ENCODE measurements at regions not wholly inside any gene's neighbourhood (a gene's known extent, or its start where the extent isn't known, plus 50 kb on each side); places are given as distances from the start of the nearest gene placed in this dataset.

DNA sequence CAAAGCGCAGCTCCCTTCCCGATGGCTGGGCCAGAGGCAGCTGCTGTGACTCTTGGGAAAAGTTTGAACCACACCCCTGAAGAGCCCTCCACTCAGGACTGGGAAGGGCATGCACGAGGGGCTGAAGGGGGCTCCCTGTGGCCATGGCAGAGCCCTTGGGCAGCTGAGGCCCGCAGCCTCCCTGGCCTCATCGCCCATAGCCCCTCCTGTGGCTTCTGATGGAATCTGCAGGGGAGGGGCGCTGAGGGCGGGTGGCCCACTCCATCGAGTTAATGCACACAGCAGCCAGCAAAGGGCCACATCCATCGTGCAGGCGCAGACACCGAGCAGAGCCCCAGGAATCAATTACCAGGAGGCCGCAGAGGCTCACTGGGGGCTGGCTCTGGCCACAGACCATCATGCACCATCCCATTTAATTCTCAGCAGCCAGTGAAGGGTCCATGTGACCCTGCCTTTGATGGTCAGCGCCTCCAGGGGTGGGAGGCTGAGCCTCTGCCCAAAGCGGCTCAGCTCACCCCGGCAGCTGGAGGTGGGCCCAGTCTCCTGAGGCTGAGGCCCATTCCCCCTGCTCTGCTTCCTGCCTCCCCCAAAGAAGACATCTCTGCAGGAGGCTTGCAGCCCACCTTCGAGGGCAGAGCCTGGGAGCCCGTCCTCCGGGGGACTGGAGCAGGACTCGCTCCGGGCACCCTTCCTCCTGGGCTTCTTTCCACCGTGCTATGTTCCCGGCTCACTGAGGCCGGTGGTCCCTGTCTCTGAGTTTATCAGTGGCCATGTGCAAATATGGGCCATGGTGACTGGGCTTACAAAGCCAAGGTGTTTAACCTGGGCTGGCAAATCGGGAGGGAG, 1410.2 kb downstream of the BRD1 start:
- TF ChIP-seq GATA3 (IDR thresholded peaks at IDR 0.05; ENCODE audit: low read depth, low read length) (no peak), GATA2 (IDR thresholded peaks at IDR 0.05; ENCODE audit: low read depth, low read length) (no peak)

DNA sequence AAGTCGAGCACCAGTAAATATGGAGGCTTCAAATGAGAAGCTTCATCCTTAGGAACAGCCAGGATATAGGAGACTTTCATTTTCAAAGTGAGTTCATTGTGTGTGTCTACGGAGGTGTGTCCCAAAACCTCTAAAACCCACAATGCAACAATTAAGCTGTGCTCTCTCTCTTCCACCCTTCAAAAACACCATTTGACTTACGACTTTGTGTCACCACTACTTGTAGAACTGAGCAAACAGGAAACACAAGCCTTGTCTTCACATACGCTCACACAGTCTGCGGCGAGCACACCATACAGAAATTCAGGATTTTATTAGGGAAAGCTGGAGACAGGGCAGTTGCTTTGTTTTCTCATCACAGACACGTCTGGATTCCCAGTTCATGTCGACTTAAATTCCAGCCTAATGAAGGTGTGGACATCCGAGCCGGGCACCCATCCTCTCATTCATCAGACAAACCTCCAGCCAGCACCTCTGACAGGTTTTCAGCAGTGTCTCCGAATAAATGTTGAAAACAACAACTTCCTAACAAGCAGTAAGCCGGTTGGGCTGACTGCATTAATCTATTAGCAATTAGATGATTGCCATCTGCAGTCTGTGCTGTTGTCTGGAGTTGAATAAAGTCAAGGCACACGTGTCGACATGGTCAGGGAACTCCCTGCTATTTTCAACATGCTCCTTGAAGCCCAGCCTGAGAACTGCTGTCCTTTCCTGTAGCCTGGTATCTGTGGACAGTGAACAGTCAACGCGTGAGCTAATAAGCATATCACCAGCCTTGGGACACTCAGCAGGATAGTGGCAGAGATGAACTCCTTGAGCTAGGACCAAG, 1411.1 kb downstream of the BRD1 start:
- TF ChIP-seq GATA2 (IDR thresholded peaks at IDR 0.05; ENCODE audit: low read depth, low read length) (no peak), GATA3 (IDR thresholded peaks at IDR 0.05; ENCODE audit: low read depth, low read length) (no peak)

DNA sequence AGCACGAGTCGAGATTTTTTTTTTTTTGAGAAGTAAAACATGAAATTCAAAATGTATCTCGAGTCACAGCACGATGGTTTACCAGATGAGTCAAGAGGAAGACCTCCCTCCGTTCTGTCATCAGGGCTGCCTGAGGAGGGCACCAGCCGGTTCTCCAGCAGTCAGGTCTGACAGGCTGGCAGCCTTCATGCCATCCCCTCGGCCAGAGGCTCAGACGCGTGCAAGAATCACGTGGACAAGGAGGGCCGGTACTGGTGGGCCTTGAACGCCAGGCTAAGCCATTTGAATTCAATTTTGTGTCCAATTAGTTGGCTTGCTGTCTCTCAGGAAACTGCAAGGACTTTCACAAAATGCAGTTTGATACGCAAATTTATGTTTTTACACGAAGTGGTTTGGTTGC, 1412.2 kb downstream of the BRD1 start:
- TF ChIP-seq GATA2 (IDR thresholded peaks at IDR 0.05; ENCODE audit: low read depth, low read length) = no peak
- no peak for TF ChIP-seq GATA3 (IDR thresholded peaks at IDR 0.05; ENCODE audit: low read depth, low read length)

DNA sequence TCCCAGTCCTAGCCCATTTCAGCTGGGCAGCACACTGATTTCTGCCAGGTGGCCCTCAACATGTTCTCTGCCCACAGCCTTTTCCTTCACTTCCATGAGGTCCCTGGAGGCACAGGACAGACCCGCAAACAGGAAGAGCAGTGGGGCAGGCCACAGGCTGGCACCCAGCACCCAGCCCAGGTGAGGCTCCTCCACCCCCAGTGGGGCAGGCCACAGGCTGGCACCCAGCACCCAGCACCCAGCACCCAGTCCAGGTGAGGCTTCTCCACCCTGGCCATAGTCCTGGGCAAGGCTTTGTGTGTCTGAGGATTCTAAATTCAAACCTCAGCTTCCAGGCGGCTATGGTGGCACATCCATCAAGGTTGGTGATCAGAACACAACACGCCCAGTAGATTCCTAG, 1413.0 kb downstream of the BRD1 start:
- no peak for TF ChIP-seq GATA3 (IDR thresholded peaks at IDR 0.05; ENCODE audit: low read depth, low read length)
- TF ChIP-seq GATA2 (IDR thresholded peaks at IDR 0.05; ENCODE audit: low read depth, low read length) = no peak

DNA sequence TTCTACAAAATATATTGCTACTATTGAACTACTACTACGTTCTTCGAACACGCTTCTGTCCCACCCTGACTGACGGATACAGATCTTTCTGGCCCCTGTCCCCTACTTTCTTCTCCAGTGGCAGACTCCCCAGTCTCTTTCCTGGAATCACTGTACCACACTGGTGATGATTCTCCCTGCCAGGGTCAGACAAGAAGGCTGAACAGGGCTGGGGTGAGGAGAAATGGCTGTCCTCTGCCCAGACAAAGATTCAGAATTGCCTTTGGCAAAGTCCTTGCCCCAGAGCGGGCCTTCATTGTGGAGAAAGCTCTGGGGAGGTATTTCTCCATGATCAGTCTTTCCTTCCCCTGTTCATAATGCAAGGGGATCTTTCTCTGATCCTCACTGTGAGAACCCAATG, 1417.1 kb downstream of the BRD1 start:
- TF ChIP-seq GATA2 (IDR thresholded peaks at IDR 0.05; ENCODE audit: low read depth, low read length) (no peak), GATA3 (IDR thresholded peaks at IDR 0.05; ENCODE audit: low read depth, low read length) (no peak)

DNA sequence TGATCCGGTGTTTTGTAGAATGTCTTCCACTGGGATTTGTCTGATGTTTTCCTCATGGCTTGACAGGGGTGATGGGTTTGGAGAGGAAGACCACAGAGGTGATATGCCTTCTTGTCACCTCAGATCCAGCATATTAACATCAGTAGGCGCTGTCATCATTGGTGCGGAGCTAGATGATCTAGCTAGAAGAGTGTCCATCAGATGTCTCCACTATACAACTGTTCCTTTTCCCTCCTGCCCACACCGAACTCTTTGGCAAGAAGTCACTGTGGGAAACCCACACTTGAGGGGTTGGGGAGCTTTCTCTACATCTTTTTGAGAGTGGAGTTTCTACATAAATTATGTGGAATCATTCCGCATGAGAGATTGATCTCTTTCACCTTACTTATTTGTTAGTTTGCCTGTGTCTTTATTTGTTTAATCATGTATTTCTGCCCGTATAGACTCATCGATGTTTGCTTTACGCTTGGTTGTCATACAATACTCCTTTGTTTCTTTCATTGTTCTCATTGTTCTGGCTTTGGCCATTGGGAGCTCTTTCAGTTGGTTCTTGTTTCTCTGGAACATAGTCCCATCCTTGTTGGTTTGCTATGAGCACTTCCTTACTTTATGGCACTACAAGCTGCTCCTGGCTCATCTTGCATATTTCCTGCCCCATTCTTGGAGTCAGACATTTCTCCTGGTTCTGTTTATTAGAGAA, 1420.3 kb downstream of the BRD1 start:
- TF ChIP-seq GATA2 (IDR thresholded peaks at IDR 0.05; ENCODE audit: low read depth, low read length) (no peak), GATA3 (IDR thresholded peaks at IDR 0.05; ENCODE audit: low read depth, low read length) (no peak)

DNA sequence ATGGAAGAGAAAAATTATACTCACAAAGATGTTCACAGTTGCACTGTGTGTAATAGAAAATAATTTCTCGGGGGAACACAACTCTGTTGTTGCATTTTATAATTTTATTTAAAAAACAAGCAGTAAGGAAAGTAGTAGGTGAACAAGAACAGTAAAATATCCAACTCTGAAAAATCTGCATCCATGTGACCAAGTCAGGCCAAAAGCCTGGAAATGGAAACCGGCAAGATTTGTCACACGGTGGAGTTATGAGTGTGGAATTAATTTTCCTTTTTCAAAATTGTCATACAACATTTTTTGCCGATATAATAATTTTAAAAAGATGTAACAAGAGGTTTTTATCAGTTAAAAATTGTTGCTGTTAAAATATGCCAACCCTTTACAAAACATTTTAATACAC, 1421.5 kb downstream of the BRD1 start:
- no peak for TF ChIP-seq GATA3 (IDR thresholded peaks at IDR 0.05; ENCODE audit: low read depth, low read length)
- no peak for TF ChIP-seq GATA2 (IDR thresholded peaks at IDR 0.05; ENCODE audit: low read depth, low read length)

DNA sequence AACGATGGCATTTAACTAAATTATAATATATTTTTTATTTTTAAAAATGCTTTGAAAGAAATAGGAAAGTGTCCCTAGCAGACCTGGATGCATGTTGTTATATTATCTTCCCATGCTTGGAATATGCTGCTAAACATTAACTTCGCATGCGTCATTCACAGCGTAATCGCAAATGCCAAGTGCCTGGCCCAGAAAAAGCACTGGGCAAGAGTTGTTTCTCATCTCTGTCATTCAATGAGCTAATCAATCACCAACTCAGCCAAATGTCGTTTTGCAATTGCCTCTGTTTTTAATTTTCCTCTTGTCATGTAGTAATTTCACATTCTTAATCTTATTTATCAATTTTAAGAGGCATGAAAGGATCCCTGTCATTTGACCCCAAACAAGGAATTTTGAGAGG, 1421.9 kb downstream of the BRD1 start:
- TF ChIP-seq GATA2 (IDR thresholded peaks at IDR 0.05; ENCODE audit: low read depth, low read length) (no peak), GATA3 (IDR thresholded peaks at IDR 0.05; ENCODE audit: low read depth, low read length) (no peak)

DNA sequence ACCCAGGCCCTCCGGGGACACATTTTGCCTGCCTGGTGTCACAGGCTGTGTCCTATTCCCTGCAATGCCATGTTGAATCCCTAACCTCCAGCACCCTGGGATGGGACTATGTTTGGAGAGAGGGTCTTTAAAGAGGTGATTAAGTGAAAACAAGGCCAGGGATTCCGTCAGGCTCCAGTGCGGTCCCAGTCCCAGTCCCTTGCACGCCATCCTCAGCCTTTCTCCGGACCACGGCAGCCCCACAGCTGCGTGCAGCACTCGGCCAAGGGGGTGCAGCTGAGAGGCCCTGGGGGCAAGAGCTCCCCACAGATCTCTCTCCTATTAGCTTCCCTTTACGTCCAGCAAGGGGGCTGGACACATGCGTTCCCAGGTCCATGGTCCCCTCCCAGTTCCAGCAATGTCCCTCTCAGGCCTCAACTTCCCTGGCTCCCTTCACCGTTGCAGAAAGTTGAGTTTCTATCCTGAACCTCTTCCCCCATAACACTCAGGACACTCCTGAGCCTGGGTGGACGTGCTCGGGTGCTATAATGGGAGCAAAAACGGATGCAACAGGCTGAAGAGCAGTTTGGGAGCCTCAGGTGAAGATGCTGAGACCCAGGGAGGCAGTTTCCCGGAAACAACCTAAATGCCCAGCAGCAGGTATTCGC, 1422.7 kb downstream of the BRD1 start:
- TF ChIP-seq GATA2 (IDR thresholded peaks at IDR 0.05; ENCODE audit: low read depth, low read length) (no peak), GATA3 (IDR thresholded peaks at IDR 0.05; ENCODE audit: low read depth, low read length) (no peak)

DNA sequence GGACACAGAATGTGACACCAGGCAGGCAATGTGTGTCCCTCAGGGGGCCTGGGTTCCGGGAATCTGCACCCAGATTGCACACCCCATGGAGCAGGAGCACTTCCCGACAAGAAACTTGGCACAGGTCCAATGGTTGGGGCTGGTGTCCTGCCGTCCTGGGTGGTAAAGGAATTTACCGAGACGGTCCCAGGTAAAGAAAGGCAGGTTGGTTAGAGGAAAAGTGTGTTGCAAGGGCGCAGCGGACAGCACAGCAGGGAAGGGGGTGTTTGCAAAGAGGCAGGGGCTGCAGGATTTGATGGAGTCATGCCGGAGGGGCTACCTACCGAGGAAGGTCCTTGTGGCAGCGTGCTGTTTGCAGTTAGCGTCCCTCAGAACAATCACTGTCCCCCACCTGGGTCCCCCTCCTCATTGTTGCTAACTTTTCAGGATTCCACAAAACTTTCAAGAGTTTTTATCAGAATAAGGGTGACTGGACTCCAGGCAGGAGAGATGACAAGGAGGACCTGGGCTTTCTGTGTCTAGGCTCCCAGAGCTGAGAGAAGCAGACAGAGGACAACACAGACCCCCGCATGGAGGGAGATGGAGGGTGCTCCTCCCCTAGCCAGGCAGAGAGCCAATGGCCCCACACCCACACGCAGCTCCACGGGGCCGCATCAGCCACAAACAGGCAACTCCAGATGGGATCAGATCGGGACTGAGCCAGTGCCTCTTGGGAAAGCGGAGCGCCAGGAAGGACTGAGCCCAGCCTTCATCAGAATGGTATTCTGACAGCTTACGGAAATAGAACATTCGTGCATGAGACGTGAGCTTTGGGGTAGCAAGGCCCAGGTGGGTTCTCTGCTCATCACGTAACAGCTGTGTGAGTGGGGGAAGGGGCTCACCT, 1423.9 kb downstream of the BRD1 start:
- TF ChIP-seq GATA2 (IDR thresholded peaks at IDR 0.05; ENCODE audit: low read depth, low read length) = no peak
- TF ChIP-seq GATA3 (IDR thresholded peaks at IDR 0.05; ENCODE audit: low read depth, low read length) = no peak

DNA sequence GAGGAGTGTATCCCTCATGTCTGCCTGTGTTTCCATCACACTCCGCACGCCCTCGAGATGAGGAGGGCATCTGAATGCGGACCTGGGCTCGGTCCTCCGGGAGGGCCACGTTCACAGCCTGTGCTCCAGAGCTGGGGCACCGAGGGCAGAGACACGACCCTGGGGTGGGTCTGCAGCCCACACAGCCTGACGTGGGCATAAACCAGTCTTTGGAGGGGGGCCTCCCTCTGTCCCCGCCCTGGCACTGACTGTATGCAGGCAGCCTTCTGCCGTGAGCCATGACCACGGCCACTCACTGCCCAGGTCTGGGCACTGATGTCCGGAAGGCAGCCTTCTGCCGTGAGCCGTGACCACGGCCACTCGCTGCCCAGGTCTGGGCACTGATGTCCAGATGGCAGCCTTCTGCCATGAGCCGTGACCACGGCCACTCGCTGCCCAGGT, 1425.1 kb downstream of the BRD1 start:
- no peak for TF ChIP-seq GATA3 (IDR thresholded peaks at IDR 0.05; ENCODE audit: low read depth, low read length)
- TF ChIP-seq GATA2 (IDR thresholded peaks at IDR 0.05; ENCODE audit: low read depth, low read length) = no peak

DNA sequence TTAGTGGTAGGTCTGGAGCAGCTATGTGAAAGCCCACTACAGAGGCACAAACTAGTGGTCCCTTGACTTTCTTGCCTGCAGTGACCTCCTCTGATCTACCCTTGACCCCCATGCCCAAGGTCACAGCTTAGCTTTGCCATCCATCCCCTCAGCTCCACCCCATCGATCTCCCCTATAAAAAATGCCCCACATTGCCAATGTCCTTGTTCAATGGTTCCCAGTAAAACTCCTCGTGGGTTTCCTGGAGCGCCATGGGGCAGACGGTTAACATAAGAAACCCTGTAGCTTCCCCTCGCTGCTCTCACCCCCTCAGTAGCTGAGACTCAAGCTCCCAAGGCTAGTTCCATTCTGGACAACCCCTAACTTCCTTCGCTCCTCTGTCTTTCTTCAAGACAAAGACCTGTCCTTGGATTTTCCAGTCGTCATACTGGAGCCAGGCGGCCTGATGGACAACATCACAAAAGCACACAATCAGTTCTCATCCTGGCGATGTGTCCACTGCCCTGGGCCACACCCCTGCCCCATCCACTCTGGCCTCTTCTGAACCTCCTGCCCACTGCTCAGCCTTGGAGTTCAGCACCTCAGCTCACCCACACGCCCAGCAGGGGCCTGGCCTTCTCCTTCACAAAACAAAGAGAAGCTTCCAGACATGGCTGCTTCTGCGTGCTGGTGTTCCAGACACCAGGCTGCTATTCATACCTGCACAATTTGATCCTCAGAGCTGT, 1429.3 kb downstream of the BRD1 start:
- TF ChIP-seq GATA3 (IDR thresholded peaks at IDR 0.05; ENCODE audit: low read depth, low read length) (no peak), GATA2 (IDR thresholded peaks at IDR 0.05; ENCODE audit: low read depth, low read length) (no peak)
